GM12873 (cell line): ENCODE measurements at regions not wholly inside any gene's neighbourhood (a gene's known extent, or its start where the extent isn't known, plus 50 kb on each side); places are given as distances from the start of the nearest gene placed in this dataset.
A peak's percentile ranks its signal among the peaks of the same experiment; 100 is the strongest.

Source experiments
- CTCF ChIP-seq: IDR thresholded peaks from 2 replicates; pipeline ENCODE4 v1.5.1; 2012; ENCODE audit warnings: low read depth, mild to moderate bottlenecking, moderate library complexity, low read length, control low read depth; ENCODE audit not compliant: insufficient read depth; ENCODE audit errors: missing control alignments

DNA sequence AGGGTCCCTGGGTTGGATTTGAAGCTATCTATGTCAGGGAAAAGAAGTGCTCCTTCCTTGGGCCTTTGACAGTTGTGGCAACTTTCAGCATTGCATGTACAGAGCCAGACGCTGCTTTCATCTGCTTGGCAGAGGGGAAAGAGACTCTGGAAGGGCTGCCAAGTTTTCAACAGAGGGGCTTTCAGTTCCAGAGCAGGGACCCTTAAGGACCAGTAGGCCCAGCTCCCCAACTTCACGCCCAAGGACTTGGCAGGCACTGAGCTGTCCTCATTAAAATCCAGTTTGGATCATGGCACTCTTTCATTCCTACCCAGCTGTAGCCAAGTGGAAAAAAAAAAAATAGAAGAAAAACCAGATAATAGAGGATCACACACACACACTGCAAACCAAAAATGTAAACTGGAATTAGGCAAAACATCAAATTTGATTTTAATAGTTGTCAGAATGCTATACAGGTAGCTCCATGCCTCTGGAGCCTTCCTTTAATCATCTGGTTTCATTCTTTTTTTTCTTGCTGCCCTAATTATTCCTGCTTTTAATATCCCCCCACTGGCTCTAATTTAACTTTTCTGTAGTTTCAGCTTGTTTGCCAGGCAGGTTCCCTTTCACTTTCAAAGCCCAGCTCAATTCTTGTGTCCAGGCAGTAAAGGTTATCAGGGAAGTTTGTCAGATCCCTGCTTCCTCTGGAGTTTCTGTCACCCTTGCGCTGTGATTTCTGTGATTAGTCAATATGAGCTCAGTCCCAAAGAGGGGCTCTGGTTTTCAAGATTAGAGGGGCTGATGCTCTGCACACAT lies 702.6 kb upstream of the CDH8 start:
- no peak for TF ChIP-seq CTCF

GRCh38 chr16:62732092-62732491 lies 695.9 kb upstream of the CDH8 start:
- no peak for TF ChIP-seq CTCF

GRCh38 chr16:62720651-62721050 lies 684.4 kb upstream of the CDH8 start:
- no peak for TF ChIP-seq CTCF

DNA sequence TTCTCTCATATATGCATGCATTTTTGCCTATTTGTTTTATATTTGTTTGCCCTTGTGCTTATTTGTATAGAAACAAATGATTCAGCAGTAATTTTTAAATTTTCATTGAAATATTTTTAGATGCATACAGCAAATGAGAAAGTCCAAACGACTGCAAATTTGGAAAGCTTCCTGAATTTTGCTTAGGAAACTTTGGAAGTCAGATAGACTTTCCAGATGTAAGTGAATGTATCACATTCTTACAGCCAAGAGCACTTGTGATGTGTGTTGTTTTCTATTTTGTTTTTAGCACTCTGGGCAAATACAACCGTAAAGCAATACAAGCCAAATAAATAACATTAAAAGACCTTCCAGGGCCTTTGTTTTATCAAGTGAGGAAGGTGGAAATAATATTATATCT lies 680.8 kb upstream of the CDH8 start:
- TF ChIP-seq CTCF, result no peak

GRCh38 chr16:62715701-62716100 lies 679.5 kb upstream of the CDH8 start:
- TF ChIP-seq CTCF, result no peak

DNA sequence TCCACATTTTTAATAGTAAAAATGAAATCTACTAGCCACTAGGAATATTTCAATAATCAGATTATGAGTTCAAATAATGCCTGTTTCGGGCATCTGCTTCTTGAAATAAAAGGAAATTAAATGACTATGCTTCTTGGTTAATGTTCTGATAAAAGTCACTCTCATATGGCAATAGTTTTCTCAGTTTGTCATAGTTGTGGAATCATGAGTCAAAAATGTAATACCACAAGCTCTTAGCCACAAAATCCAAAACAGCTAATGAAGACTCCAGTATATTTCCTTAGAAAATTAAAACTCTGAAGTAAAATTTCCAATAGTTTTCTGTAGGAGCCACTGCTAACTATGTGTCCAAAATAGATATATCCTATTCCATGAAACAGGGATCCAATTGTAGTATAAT lies 676.3 kb upstream of the CDH8 start:
- no peak for TF ChIP-seq CTCF

- peak; percentile 26 for TF ChIP-seq CTCF
Observed at GRCh38 chr16:62711797-62712196, 675.6 kb upstream of the CDH8 start.
